ENCODE measurements at regions not wholly inside any gene's neighbourhood (a gene's known extent, or its start where the extent isn't known, plus 50 kb on each side); places are given as distances from the start of the nearest gene placed in this dataset.

DNA sequence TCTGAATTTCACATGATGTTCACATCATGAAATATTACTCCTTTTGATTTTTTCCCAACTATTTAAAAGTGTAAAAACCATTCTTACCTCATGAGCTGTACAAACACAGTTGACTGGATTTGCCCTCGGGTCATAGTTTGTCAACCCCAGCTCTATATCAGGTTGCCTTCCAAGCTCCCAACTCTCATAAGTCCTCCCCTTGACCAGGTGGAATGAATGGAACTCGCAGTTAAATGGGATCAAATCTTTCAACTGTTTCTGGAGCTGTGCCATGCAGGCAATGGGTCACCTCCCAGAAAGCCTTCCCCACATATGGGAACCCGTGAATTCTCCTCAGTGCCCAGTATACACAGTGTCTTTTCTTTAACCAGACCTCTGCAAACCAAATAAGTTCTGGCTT lies 169.8 kb upstream of the FOXD3 start:
- TF ChIP-seq, protein P1, sequence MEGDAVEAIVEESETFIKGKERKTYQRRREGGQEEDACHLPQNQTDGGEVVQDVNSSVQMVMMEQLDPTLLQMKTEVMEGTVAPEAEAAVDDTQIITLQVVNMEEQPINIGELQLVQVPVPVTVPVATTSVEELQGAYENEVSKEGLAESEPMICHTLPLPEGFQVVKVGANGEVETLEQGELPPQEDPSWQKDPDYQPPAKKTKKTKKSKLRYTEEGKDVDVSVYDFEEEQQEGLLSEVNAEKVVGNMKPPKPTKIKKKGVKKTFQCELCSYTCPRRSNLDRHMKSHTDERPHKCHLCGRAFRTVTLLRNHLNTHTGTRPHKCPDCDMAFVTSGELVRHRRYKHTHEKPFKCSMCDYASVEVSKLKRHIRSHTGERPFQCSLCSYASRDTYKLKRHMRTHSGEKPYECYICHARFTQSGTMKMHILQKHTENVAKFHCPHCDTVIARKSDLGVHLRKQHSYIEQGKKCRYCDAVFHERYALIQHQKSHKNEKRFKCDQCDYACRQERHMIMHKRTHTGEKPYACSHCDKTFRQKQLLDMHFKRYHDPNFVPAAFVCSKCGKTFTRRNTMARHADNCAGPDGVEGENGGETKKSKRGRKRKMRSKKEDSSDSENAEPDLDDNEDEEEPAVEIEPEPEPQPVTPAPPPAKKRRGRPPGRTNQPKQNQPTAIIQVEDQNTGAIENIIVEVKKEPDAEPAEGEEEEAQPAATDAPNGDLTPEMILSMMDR (IDR thresholded peaks at IDR 0.05), result no peak
- no peak for TF ChIP-seq POLR2A (IDR thresholded peaks at IDR 0.05)

Data from body of pancreas (tissue), 4 donors.